Breast epithelium (tissue), 3 donors: ENCODE measurements at regions not wholly inside any gene's neighbourhood (a gene's known extent, or its start where the extent isn't known, plus 50 kb on each side); places are given as distances from the start of the nearest gene placed in this dataset.

ENCODE experiments used
- CTCF ChIP-seq, 3 donors: fragments of 450-650 bp; IDR thresholded peaks; one replicate each; pipeline ENCODE4 v1.5.1; 2016 to 2017; ENCODE audit warnings: antibody characterized with exemption in 3 of 3, mild to moderate bottlenecking in 3 of 3, moderate library complexity in 3 of 3
- POLR2AphosphoS5 ChIP-seq, 3 donors: sonication (generic); formaldehyde crosslinking; IDR thresholded peaks; one replicate each; pipeline ENCODE4 v1.6.1; 2017; ENCODE audit warnings: antibody characterized with exemption in 3 of 3

GRCh38 chr1:232364654-232365382, 265.1 kb downstream of the SIPA1L2 start:
- TF ChIP-seq CTCF (IDR thresholded peaks at IDR 0.05), result no peak
- TF ChIP-seq POLR2AphosphoS5 (IDR thresholded peaks at IDR 0.05), result no peak
